ENCODE measurements at regions not wholly inside any gene's neighbourhood (a gene's known extent, or its start where the extent isn't known, plus 50 kb on each side); places are given as distances from the start of the nearest gene placed in this dataset.
A peak's percentile ranks its signal among the peaks of the same experiment; 100 is the strongest.
"Not testable (repeated sequence)": the region's sequence is repeated elsewhere in the genome, so short reads cannot be mapped to it uniquely, and the experiment has no call there.

DNA sequence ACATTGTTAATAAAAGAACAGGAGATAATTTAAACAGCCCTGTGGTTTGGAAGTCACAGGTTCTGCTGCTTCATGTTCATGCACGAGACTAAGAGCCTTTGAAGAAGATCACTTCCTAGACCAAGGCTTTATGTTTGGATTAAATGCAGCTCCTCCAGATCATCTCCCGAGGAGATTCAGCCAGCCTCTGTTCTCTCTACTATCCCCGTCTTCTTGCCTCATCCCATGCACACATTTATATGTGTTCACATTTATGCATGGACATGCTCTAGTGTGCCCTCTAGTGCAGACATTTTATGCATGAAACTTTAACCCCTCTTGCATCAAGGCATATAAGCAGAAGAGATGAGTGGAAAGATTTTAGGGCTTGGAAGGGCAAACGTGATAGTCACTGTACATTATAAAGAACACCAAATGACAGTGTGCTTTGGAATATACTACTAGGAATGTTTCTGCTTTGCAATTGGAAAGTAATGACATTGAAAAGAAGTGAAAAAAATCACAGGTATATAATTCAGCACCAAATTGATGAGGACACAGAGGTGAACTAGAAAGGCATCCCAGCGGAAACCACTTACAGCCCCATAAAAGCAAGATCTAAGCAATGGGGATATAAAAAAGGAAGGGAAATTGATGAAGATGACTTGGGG, 271.5 kb upstream of the PLGLB2 start:
- DNase-seq; H3K9me3 ChIP-seq; intact Hi-C loops (cut with DNase I; ENCODE audit: low total_unique reads); H3K4me1 ChIP-seq; H3K4me3 ChIP-seq; H3K27me3 ChIP-seq; H3K36me3 ChIP-seq; in situ Hi-C loops (cut with MboI; ENCODE audit: low pct_ligation_motif_present in 1 of 4, low pct_unique_long_range_greater_than_20kb in 1 of 4, low sequenced_read_pairs in 3 of 4): not testable (repeated sequence)
- TF ChIP-seq, protein P1, sequence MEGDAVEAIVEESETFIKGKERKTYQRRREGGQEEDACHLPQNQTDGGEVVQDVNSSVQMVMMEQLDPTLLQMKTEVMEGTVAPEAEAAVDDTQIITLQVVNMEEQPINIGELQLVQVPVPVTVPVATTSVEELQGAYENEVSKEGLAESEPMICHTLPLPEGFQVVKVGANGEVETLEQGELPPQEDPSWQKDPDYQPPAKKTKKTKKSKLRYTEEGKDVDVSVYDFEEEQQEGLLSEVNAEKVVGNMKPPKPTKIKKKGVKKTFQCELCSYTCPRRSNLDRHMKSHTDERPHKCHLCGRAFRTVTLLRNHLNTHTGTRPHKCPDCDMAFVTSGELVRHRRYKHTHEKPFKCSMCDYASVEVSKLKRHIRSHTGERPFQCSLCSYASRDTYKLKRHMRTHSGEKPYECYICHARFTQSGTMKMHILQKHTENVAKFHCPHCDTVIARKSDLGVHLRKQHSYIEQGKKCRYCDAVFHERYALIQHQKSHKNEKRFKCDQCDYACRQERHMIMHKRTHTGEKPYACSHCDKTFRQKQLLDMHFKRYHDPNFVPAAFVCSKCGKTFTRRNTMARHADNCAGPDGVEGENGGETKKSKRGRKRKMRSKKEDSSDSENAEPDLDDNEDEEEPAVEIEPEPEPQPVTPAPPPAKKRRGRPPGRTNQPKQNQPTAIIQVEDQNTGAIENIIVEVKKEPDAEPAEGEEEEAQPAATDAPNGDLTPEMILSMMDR (IDR thresholded peaks at IDR 0.05), result peak in 1 of 5 experiments; percentile 7
- WGBS, 2 donors (ENCODE audit: low coverage in 1 of 2), result 20 to 52% methylated on average over 1 to 5 of the region's 5 CpGs
- peak overlapping the region in 1 of 4 donors; percentile 21 for H3K27ac ChIP-seq

DNA sequence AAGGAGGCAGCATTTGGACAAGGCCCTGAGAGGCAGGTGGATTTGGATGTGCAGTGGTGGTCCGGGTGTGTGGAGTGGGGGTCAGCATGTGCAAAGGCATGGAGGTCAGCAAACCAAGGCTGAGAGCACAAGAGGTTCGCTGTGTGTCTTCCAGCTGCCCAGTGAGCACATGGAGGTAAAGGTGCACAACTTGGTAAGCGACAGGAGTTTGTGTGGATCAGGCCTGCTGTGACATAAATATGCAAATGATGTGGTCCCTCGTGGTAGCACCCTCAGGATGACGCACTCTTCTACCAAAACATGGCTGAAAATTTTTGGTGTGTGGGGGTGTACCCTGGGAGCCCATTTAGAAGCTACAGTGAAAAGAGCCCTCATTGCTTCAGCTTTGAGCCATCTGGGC, 271.0 kb upstream of the PLGLB2 start:
- H3K9me3 ChIP-seq; in situ Hi-C loops (cut with MboI; ENCODE audit: low pct_ligation_motif_present in 1 of 4, low pct_unique_long_range_greater_than_20kb in 1 of 4, low sequenced_read_pairs in 3 of 4); DNase-seq; H3K4me1 ChIP-seq; H3K27me3 ChIP-seq; H3K36me3 ChIP-seq; H3K4me3 ChIP-seq; intact Hi-C loops (cut with DNase I; ENCODE audit: low total_unique reads): not testable (repeated sequence)
- peak overlapping the region in 1 of 4 donors; percentile 21 for H3K27ac ChIP-seq
- 83% methylated on average over 5 of the region's 5 CpGs; no CpG with 5 or more reads in 1 of the 2 donors for WGBS, 2 donors (ENCODE audit: low coverage in 1 of 2)

GRCh38 chr2:87477669-87478428, 270.0 kb upstream of the PLGLB2 start:
- H3K27ac ChIP-seq; in situ Hi-C loops (cut with MboI; ENCODE audit: low pct_ligation_motif_present in 1 of 4, low pct_unique_long_range_greater_than_20kb in 1 of 4, low sequenced_read_pairs in 3 of 4); H3K36me3 ChIP-seq; H3K4me1 ChIP-seq; H3K4me3 ChIP-seq; H3K9me3 ChIP-seq; DNase-seq; intact Hi-C loops (cut with DNase I; ENCODE audit: low total_unique reads); H3K27me3 ChIP-seq: not testable (repeated sequence)
- 81 to 93% methylated on average over 3 to 12 of the region's 12 CpGs for WGBS, 2 donors (ENCODE audit: low coverage in 1 of 2)

DNA sequence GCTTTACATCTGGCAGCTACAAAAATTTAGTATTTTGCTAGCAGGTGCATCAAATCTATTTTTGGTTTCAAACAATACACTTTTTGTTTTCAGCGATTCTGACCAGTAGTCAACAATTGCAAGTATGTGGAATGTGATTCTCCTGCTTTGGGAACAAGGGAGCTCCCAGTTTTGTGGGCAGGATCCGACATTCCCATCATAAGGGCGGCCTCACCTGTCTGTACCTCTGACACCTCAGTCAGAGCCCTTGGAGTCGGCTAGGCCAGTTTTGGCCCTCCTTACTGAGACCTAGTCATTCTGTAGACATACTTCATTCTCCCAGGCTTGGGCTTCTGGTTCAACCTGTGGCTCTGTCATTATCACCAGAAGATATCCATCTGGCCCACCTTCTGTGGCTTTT, 269.0 kb upstream of the PLGLB2 start:
- H3K9me3 ChIP-seq; in situ Hi-C loops (cut with MboI; ENCODE audit: low pct_ligation_motif_present in 1 of 4, low pct_unique_long_range_greater_than_20kb in 1 of 4, low sequenced_read_pairs in 3 of 4); H3K4me3 ChIP-seq; DNase-seq; H3K27ac ChIP-seq; H3K36me3 ChIP-seq; H3K27me3 ChIP-seq; intact Hi-C loops (cut with DNase I; ENCODE audit: low total_unique reads); H3K4me1 ChIP-seq: not testable (repeated sequence)
- WGBS, 2 donors (ENCODE audit: low coverage in 1 of 2), result 94% methylated on average over 4 of the region's 4 CpGs; no CpG with 5 or more reads in 1 of the 2 donors

GRCh38 chr2:87483093-87483680, 264.7 kb upstream of the PLGLB2 start:
- H3K27me3 ChIP-seq; intact Hi-C loops (cut with DNase I; ENCODE audit: low total_unique reads); H3K9me3 ChIP-seq; H3K36me3 ChIP-seq; in situ Hi-C loops (cut with MboI; ENCODE audit: low pct_ligation_motif_present in 1 of 4, low pct_unique_long_range_greater_than_20kb in 1 of 4, low sequenced_read_pairs in 3 of 4); H3K4me3 ChIP-seq: not testable (repeated sequence)
- H3K27ac ChIP-seq, result peak overlapping the region in 3 of 4 donors; percentile 79 to 85 (median 84)
- peaks cover 0 to 19% (median 4%) of the 10 kb centered on the region in 4 donors for H3K4me1 ChIP-seq
- 55% methylated on average over 7 of the region's 7 CpGs; no CpG with 5 or more reads in 1 of the 2 donors for WGBS, 2 donors (ENCODE audit: low coverage in 1 of 2)
- peak; percentile 65 for DNase-seq

- Histone ChIP-seq H3K4me1 (peaks cover 0 to 19% (median 4%) of the 10 kb centered on the region in 4 donors), H3K27ac (peak overlapping the region; percentile 71 to 85 (median 82))
- H3K36me3 ChIP-seq; in situ Hi-C loops (cut with MboI; ENCODE audit: low pct_ligation_motif_present in 1 of 4, low pct_unique_long_range_greater_than_20kb in 1 of 4, low sequenced_read_pairs in 3 of 4); DNase-seq; H3K9me3 ChIP-seq; H3K27me3 ChIP-seq; H3K4me3 ChIP-seq; intact Hi-C loops (cut with DNase I; ENCODE audit: low total_unique reads): not testable (repeated sequence)
- WGBS, 2 donors (ENCODE audit: low coverage in 1 of 2), result 63% methylated on average over 2 of the region's 2 CpGs; no CpG with 5 or more reads in 1 of the 2 donors
These were observed 263.5 kb upstream of the PLGLB2 start for GRCh38 chr2:87484363-87484762.

- peak overlapping the region; percentile 6 to 84 (median 44) for H3K27ac ChIP-seq
- not testable (repeated sequence) for H3K4me3 ChIP-seq
These were observed 262.4 kb upstream of the PLGLB2 start for GRCh38 chr2:87485455-87485854.

DNA sequence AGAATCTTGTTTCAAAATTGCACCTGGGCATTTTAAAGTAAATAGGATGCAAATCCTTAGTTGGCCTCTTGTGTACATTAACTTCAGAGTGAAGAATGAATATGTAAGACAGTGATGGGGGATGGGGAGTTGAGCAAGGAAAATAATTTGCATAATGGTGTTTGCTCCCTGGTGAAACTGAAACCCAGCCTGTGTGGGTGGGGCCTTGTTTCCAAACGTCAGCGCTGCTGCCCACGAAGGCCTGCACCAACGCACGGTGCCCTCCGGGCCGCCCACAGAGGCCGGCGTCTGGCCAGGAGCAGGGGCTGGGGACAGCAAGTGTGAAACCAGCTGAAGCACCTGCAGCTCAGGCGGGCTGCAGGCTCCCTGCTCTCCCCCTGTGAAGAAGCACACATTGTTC, 262.0 kb upstream of the PLGLB2 start:
- H3K27me3 ChIP-seq; in situ Hi-C loops (cut with MboI; ENCODE audit: low pct_ligation_motif_present in 1 of 4, low pct_unique_long_range_greater_than_20kb in 1 of 4, low sequenced_read_pairs in 3 of 4); DNase-seq; H3K4me3 ChIP-seq; intact Hi-C loops (cut with DNase I; ENCODE audit: low total_unique reads); H3K36me3 ChIP-seq; H3K9me3 ChIP-seq: not testable (repeated sequence)
- H3K4me1 ChIP-seq, result peaks cover 0 to 19% (median 4%) of the 10 kb centered on the region in 4 donors
- H3K27ac ChIP-seq, result peak overlapping the region in 3 of 4 donors; percentile 52 to 84 (median 63)
- no CpG with 5 or more reads among the region's 10 CpGs for WGBS, 2 donors (ENCODE audit: low coverage in 1 of 2)

More at GRCh38 chr2:87485455-87485854, 262.4 kb upstream of the PLGLB2 start:
- H3K9me3 ChIP-seq; H3K36me3 ChIP-seq; DNase-seq; in situ Hi-C loops (cut with MboI; ENCODE audit: low pct_ligation_motif_present in 1 of 4, low pct_unique_long_range_greater_than_20kb in 1 of 4, low sequenced_read_pairs in 3 of 4); H3K27me3 ChIP-seq; intact Hi-C loops (cut with DNase I; ENCODE audit: low total_unique reads): not testable (repeated sequence)
- peaks cover 0 to 19% (median 4%) of the 10 kb centered on the region in 4 donors for H3K4me1 ChIP-seq
- 44% methylated on average over 7 of the region's 8 CpGs; no CpG with 5 or more reads in 1 of the 2 donors for WGBS, 2 donors (ENCODE audit: low coverage in 1 of 2)

- H3K36me3 ChIP-seq; intact Hi-C loops (cut with DNase I; ENCODE audit: low total_unique reads); DNase-seq; H3K4me3 ChIP-seq; in situ Hi-C loops (cut with MboI; ENCODE audit: low pct_ligation_motif_present in 1 of 4, low pct_unique_long_range_greater_than_20kb in 1 of 4, low sequenced_read_pairs in 3 of 4); H3K27me3 ChIP-seq; H3K9me3 ChIP-seq: not testable (repeated sequence)
- Histone ChIP-seq H3K4me1 (peaks cover 0 to 19% (median 4%) of the 10 kb centered on the region in 4 donors), H3K27ac (peak overlapping the region; percentile 52 to 76 (median 61))
- 68% methylated on average over 9 of the region's 9 CpGs; no CpG with 5 or more reads in 1 of the 2 donors for WGBS, 2 donors (ENCODE audit: low coverage in 1 of 2)
These were observed 261.5 kb upstream of the PLGLB2 start for GRCh38 chr2:87486413-87486812.
